Fibroblast of lung (primary cell): ENCODE measurements at regions not wholly inside any gene's neighbourhood (a gene's known extent, or its start where the extent isn't known, plus 50 kb on each side); places are given as distances from the start of the nearest gene placed in this dataset.

ENCODE experiments used
- DNase-seq, 2 donors: peaks; one replicate each; pipeline versions ENCODE4 v3.0.0 to v3.0.0-alpha.2; 2010; ENCODE audit warnings: low read depth in 2 of 2
- H2AFZ ChIP-seq: 2 replicates; pipeline ENCODE4 v1.5.1; 2012; ENCODE audit warnings: low read length, control low read depth, inconsistent platforms
- H3K27ac ChIP-seq: 2 replicates; pipeline ENCODE4 v1.5.1; 2011; ENCODE audit warnings: low read length, control low read depth; ENCODE audit not compliant: insufficient read depth
- H3K27me3 ChIP-seq: 2 replicates; pipeline ENCODE4 v1.5.1; 2011; ENCODE audit warnings: mild to moderate bottlenecking, low read length; ENCODE audit not compliant: control insufficient read depth, insufficient read depth
- H3K36me3 ChIP-seq: 2 replicates; pipeline ENCODE4 v1.5.1; 2011; ENCODE audit warnings: low read length; ENCODE audit not compliant: control insufficient read depth, insufficient read depth
- H3K4me1 ChIP-seq: 2 replicates; pipeline ENCODE4 v1.5.1; 2011; ENCODE audit warnings: low read length; ENCODE audit not compliant: control insufficient read depth, insufficient read depth; ENCODE audit errors: extremely low read depth
- H3K4me2 ChIP-seq: 2 replicates; pipeline ENCODE4 v1.5.1; 2011; ENCODE audit warnings: low read length, control low read depth; ENCODE audit not compliant: insufficient read depth; ENCODE audit errors: extremely low read depth
- H3K4me3 ChIP-seq, 4 experiments: fragments of 200-600 bp in 1 of 4; sonication (generic) in 1 of 4; replicated peaks in 1 of 4; 2 replicates each; pipeline ENCODE4 v1.5.1; 2011 to 2016; ENCODE audit warnings: low read length in 4 of 4, low read depth in 3 of 4, mild to moderate bottlenecking in 3 of 4, control low read depth in 2 of 4, inconsistent platforms in 1 of 4, mixed read lengths in 1 of 4; ENCODE audit not compliant: insufficient read depth in 1 of 4; ENCODE audit errors: control extremely low read depth in 1 of 4
- H3K79me2 ChIP-seq: 2 replicates; pipeline ENCODE4 v1.5.1; 2012; ENCODE audit warnings: mild to moderate bottlenecking, low read length, inconsistent platforms; ENCODE audit not compliant: control insufficient read depth, insufficient read depth
- H3K9ac ChIP-seq: 2 replicates; pipeline ENCODE4 v1.5.1; 2011; ENCODE audit warnings: mild to moderate bottlenecking, low read length, control low read depth; ENCODE audit not compliant: insufficient read depth
- H3K9me3 ChIP-seq: 2 replicates; pipeline ENCODE4 v1.5.1; 2012; ENCODE audit warnings: low read depth, low read length; ENCODE audit not compliant: control insufficient read depth, insufficient read depth
- H4K20me1 ChIP-seq: 2 replicates; pipeline ENCODE4 v1.5.1; 2011; ENCODE audit warnings: low read length; ENCODE audit not compliant: control insufficient read depth, insufficient read depth; ENCODE audit errors: extremely low read depth
- EZH2 ChIP-seq: IDR thresholded peaks from 2 replicates; pipeline ENCODE4 v1.5.1; 2012; ENCODE audit warnings: low read length, control low read depth, mild to moderate bottlenecking; ENCODE audit errors: missing control alignments
- TF ChIP-seq, protein P1 (sequence below), 2 donors: IDR thresholded peaks in 1 of 2; conservative IDR thresholded peaks in 1 of 2; 1 replicate in 1 of 2; 2 replicates in 1 of 2; pipeline ENCODE4 v1.5.1; 2011 to 2012; ENCODE audit warnings: low read length in 2 of 2, control low read depth in 1 of 2, inconsistent platforms in 1 of 2, low read depth in 1 of 2, mild to moderate bottlenecking in 1 of 2

- Histone ChIP-seq H3K4me3 (no peak overlapping the region), H3K9me3 (no peaks in the 10 kb centered on the region), H3K36me3 (no peaks in the 10 kb centered on the region), H3K4me2 (no peak overlapping the region), H4K20me1 (no peaks in the 10 kb centered on the region), H3K27ac (no peak overlapping the region), H3K27me3 (no peaks in the 10 kb centered on the region), H3K9ac (no peak overlapping the region), H2AFZ (no peak overlapping the region), H3K4me1 (no peaks in the 10 kb centered on the region), H3K79me2 (no peaks in the 10 kb centered on the region)
- TF ChIP-seq EZH2, result no peak
- TF ChIP-seq, protein P1, sequence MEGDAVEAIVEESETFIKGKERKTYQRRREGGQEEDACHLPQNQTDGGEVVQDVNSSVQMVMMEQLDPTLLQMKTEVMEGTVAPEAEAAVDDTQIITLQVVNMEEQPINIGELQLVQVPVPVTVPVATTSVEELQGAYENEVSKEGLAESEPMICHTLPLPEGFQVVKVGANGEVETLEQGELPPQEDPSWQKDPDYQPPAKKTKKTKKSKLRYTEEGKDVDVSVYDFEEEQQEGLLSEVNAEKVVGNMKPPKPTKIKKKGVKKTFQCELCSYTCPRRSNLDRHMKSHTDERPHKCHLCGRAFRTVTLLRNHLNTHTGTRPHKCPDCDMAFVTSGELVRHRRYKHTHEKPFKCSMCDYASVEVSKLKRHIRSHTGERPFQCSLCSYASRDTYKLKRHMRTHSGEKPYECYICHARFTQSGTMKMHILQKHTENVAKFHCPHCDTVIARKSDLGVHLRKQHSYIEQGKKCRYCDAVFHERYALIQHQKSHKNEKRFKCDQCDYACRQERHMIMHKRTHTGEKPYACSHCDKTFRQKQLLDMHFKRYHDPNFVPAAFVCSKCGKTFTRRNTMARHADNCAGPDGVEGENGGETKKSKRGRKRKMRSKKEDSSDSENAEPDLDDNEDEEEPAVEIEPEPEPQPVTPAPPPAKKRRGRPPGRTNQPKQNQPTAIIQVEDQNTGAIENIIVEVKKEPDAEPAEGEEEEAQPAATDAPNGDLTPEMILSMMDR (conservative IDR thresholded peaks at IDR 0.05 in 1 of 2, IDR thresholded peaks at IDR 0.05 in 1 of 2; ENCODE audit: low read depth in 1 of 2, low read length in 2 of 2), result no peak
- DNase-seq, result no peak
These were observed 698.4 kb downstream of the TBC1D22A start for GRCh38 chr22:47460861-47461260.

- no peak overlapping the region for H3K9ac ChIP-seq
- no peaks in the 10 kb centered on the region for H4K20me1 ChIP-seq
- no peak for TF ChIP-seq EZH2
- TF ChIP-seq, protein P1 (conservative IDR thresholded peaks at IDR 0.05 in 1 of 2, IDR thresholded peaks at IDR 0.05 in 1 of 2; ENCODE audit: low read depth in 1 of 2, low read length in 2 of 2), result no peak
- no peaks in the 10 kb centered on the region for H3K36me3 ChIP-seq
- H3K4me1 ChIP-seq, result no peaks in the 10 kb centered on the region
- H2AFZ ChIP-seq, result no peak overlapping the region
- H3K27ac ChIP-seq, result no peak overlapping the region
- DNase-seq, result no peak
- no peaks in the 10 kb centered on the region for H3K9me3 ChIP-seq
- no peaks in the 10 kb centered on the region for H3K79me2 ChIP-seq
- no peak overlapping the region for H3K4me3 ChIP-seq
- no peak overlapping the region for H3K4me2 ChIP-seq
- H3K27me3 ChIP-seq, result no peaks in the 10 kb centered on the region
These were observed 697.7 kb downstream of the TBC1D22A start for GRCh38 chr22:47460176-47460575.

- Histone ChIP-seq H3K27me3 (no peaks in the 10 kb centered on the region), H3K9me3 (no peaks in the 10 kb centered on the region), H4K20me1 (no peaks in the 10 kb centered on the region), H3K4me3 (no peak overlapping the region), H3K36me3 (no peaks in the 10 kb centered on the region), H3K4me2 (no peak overlapping the region), H3K4me1 (no peaks in the 10 kb centered on the region), H3K79me2 (no peaks in the 10 kb centered on the region), H2AFZ (no peak overlapping the region), H3K27ac (no peak overlapping the region), H3K9ac (no peak overlapping the region)
- DNase-seq, result no peak
- TF ChIP-seq, protein P1 (conservative IDR thresholded peaks at IDR 0.05 in 1 of 2, IDR thresholded peaks at IDR 0.05 in 1 of 2; ENCODE audit: low read depth in 1 of 2, low read length in 2 of 2), result no peak
- no peak for TF ChIP-seq EZH2
These were observed 695.9 kb downstream of the TBC1D22A start for GRCh38 chr22:47458348-47458747.
